Keratinocyte (primary cell): ENCODE measurements at regions not wholly inside any gene's neighbourhood (a gene's known extent, or its start where the extent isn't known, plus 50 kb on each side); places are given as distances from the start of the nearest gene placed in this dataset.

Experiments
- DNase-seq: peaks from one replicate; pipeline ENCODE4 v3.0.0-alpha.2; 2011; ENCODE audit warnings: low read depth, missing footprints, low spot score
- FAIRE-seq: peaks from 2 replicates; lab custom pipeline; 2011; peaks lifted over from hg19 to GRCh38; lab: Jason Lieb, UNC
- H2AFZ ChIP-seq: 2 replicates; pipeline ENCODE4 v1.6.0; 2012; ENCODE audit warnings: low read length, control low read depth, inconsistent platforms; ENCODE audit not compliant: control insufficient read depth
- H3K27ac ChIP-seq: 2 replicates; pipeline ENCODE4 v1.5.1; 2011; ENCODE audit warnings: low read length; ENCODE audit not compliant: control insufficient read depth, insufficient read depth
- H3K27me3 ChIP-seq: 3 replicates; pipeline ENCODE4 v1.6.0; 2011; ENCODE audit warnings: low read length; ENCODE audit not compliant: control insufficient read depth, insufficient read depth; ENCODE audit errors: extremely low read depth
- H3K36me3 ChIP-seq, 2 experiments: 2 replicates in 1 of 2; 3 replicates in 1 of 2; pipeline ENCODE4 v1.5.1; 2011; ENCODE audit warnings: low read length in 2 of 2, mild to moderate bottlenecking in 1 of 2; ENCODE audit not compliant: control insufficient read depth in 2 of 2, insufficient read depth in 2 of 2; ENCODE audit errors: extremely low read depth in 1 of 2
- H3K4me1 ChIP-seq: 3 replicates; pipeline ENCODE4 v1.5.1; 2011; ENCODE audit warnings: low read length; ENCODE audit not compliant: control insufficient read depth, insufficient read depth; ENCODE audit errors: extremely low read depth
- H3K4me2 ChIP-seq: 3 replicates; pipeline ENCODE4 v1.6.0; 2011; ENCODE audit warnings: low read depth, low read length; ENCODE audit not compliant: control insufficient read depth, insufficient read depth; ENCODE audit errors: extremely low read depth
- H3K4me3 ChIP-seq, 3 experiments: fragments of 200-600 bp in 1 of 3; sonication (generic) in 1 of 3; 2 replicates in 2 of 3; 3 replicates in 1 of 3; pipeline ENCODE4 v1.5.1; 2011 to 2016; ENCODE audit warnings: low read length in 3 of 3, mild to moderate bottlenecking in 3 of 3, control low read depth in 2 of 3, inconsistent platforms in 1 of 3, low read depth in 1 of 3, mixed read lengths in 1 of 3, mixed run types in 1 of 3, moderate library complexity in 1 of 3; ENCODE audit not compliant: control insufficient read depth in 2 of 3, insufficient read depth in 2 of 3; ENCODE audit errors: extremely low read depth in 1 of 3
- H3K79me2 ChIP-seq: 2 replicates; pipeline ENCODE4 v1.6.0; 2012; ENCODE audit warnings: low read length; ENCODE audit not compliant: control insufficient read depth, insufficient read depth
- H3K9ac ChIP-seq: 3 replicates; pipeline ENCODE4 v1.6.0; 2011; ENCODE audit warnings: low read length; ENCODE audit not compliant: control insufficient read depth, insufficient read depth; ENCODE audit errors: extremely low read depth
- H3K9me1 ChIP-seq: 3 replicates; pipeline ENCODE4 v1.6.0; 2011; ENCODE audit warnings: low read length; ENCODE audit not compliant: control insufficient read depth, insufficient read depth; ENCODE audit errors: extremely low read depth
- H3K9me3 ChIP-seq: 2 replicates; pipeline ENCODE4 v1.5.1; 2012; ENCODE audit warnings: low read depth, low read length; ENCODE audit not compliant: control insufficient read depth
- H4K20me1 ChIP-seq: 3 replicates; pipeline ENCODE4 v1.6.0; 2011; ENCODE audit warnings: low read length; ENCODE audit not compliant: control insufficient read depth, insufficient read depth; ENCODE audit errors: extremely low read depth
- CTCF ChIP-seq, 3 experiments: IDR thresholded peaks in 1 of 3; conservative IDR thresholded peaks in 1 of 3; optimal IDR thresholded peaks in 1 of 3; 2 replicates in 2 of 3; 3 replicates in 1 of 3; pipeline versions ENCODE3 to v1.5.1; 2011; ENCODE audit warnings: low read length in 3 of 3, mild to moderate bottlenecking in 3 of 3, moderate library complexity in 2 of 3, control low read depth in 1 of 3, inconsistent platforms in 1 of 3; ENCODE audit not compliant: insufficient read depth in 2 of 3; ENCODE audit errors: extremely low read depth in 1 of 3
- EZH2 ChIP-seq: IDR thresholded peaks from one replicate; pipeline ENCODE4 v1.6.1; 2012; ENCODE audit warnings: inconsistent platforms, mild to moderate bottlenecking, low read length, moderate library complexity
- dilution Hi-C: fragments of 300-500 bp; cut with MboI; formaldehyde crosslinking; loops from one replicate; pipeline ENCODE4 v1.7.0; 2020; ENCODE audit warnings: low sequenced_read_pairs; ENCODE audit not compliant: extremely low pct_ligation_motif_present

GRCh38 chr13:85377783-85378182, 421.4 kb downstream of the SLITRK6 start:
- Histone ChIP-seq H4K20me1 (no peaks in the 10 kb centered on the region), H3K9me1 (no peaks in the 10 kb centered on the region), H3K9ac (no peak overlapping the region), H3K4me2 (no peak overlapping the region), H3K36me3 (no peaks in the 10 kb centered on the region), H2AFZ (no peak overlapping the region), H3K4me1 (peaks cover 5% of the 10 kb centered on the region), H3K4me3 (no peak overlapping the region), H3K27me3 (no peaks in the 10 kb centered on the region), H3K79me2 (no peaks in the 10 kb centered on the region), H3K27ac (no peak overlapping the region), H3K9me3 (no peaks in the 10 kb centered on the region)
- no peak for DNase-seq
- peak; percentile 68 for FAIRE-seq
- TF ChIP-seq EZH2 (no peak), CTCF (optimal IDR thresholded peaks at IDR 0.05 in 1 of 3, IDR thresholded peaks at IDR 0.05 in 1 of 3, conservative IDR thresholded peaks at IDR 0.05 in 1 of 3; ENCODE audit: extremely low read depth in 1 of 3, insufficient read depth in 2 of 3, low read length in 3 of 3) (no peak)
- dilution Hi-C loops = no loop called here

GRCh38 chr13:85373322-85373721, 425.9 kb downstream of the SLITRK6 start:
- Histone ChIP-seq H3K9ac (no peak overlapping the region), H4K20me1 (no peaks in the 10 kb centered on the region), H2AFZ (peak overlapping the region; percentile 44)

More at GRCh38 chr13:85373322-85373721, 425.9 kb downstream of the SLITRK6 start:
- no peak overlapping the region for H3K27ac ChIP-seq
- peaks cover 5% of the 10 kb centered on the region for H3K4me1 ChIP-seq
- dilution Hi-C loops = no loop called here
- no peaks in the 10 kb centered on the region for H3K79me2 ChIP-seq
- no peak for TF ChIP-seq CTCF (optimal IDR thresholded peaks at IDR 0.05 in 1 of 3, IDR thresholded peaks at IDR 0.05 in 1 of 3, conservative IDR thresholded peaks at IDR 0.05 in 1 of 3; ENCODE audit: extremely low read depth in 1 of 3, insufficient read depth in 2 of 3, low read length in 3 of 3)
- TF ChIP-seq EZH2 = no peak
- no peak for FAIRE-seq
- DNase-seq = no peak
- no peaks in the 10 kb centered on the region for H3K9me3 ChIP-seq
- H3K4me3 ChIP-seq = no peak overlapping the region
- no peaks in the 10 kb centered on the region for H3K36me3 ChIP-seq
- H3K9me1 ChIP-seq = no peaks in the 10 kb centered on the region
- H3K4me2 ChIP-seq = no peak overlapping the region
- no peaks in the 10 kb centered on the region for H3K27me3 ChIP-seq
